ENCODE measurements at regions not wholly inside any gene's neighbourhood (a gene's known extent, or its start where the extent isn't known, plus 50 kb on each side); places are given as distances from the start of the nearest gene placed in this dataset.

DNA sequence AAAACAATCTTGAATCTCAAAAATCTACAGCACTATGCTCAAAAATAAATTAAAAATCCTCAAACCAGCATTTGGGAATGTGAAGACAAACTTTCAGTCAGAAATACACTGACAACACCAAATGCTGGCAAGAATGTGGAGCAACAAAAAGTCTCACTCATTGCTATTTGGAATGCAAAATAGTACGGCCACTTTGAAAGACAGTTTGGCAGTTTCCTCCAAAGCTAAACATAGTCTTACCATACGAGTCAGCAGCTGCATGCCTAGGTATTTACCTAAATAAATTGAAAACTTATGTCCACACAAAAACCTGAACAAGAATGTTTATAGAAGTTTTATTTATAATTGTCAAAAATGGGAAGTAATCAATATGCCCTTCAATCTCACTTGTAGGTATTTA is 904.2 kb upstream of the LRRC4C start:
- no peak for TF ChIP-seq POLR2AphosphoS5 (IDR thresholded peaks at IDR 0.05; ENCODE audit: low read depth)
- TF ChIP-seq, protein P1, sequence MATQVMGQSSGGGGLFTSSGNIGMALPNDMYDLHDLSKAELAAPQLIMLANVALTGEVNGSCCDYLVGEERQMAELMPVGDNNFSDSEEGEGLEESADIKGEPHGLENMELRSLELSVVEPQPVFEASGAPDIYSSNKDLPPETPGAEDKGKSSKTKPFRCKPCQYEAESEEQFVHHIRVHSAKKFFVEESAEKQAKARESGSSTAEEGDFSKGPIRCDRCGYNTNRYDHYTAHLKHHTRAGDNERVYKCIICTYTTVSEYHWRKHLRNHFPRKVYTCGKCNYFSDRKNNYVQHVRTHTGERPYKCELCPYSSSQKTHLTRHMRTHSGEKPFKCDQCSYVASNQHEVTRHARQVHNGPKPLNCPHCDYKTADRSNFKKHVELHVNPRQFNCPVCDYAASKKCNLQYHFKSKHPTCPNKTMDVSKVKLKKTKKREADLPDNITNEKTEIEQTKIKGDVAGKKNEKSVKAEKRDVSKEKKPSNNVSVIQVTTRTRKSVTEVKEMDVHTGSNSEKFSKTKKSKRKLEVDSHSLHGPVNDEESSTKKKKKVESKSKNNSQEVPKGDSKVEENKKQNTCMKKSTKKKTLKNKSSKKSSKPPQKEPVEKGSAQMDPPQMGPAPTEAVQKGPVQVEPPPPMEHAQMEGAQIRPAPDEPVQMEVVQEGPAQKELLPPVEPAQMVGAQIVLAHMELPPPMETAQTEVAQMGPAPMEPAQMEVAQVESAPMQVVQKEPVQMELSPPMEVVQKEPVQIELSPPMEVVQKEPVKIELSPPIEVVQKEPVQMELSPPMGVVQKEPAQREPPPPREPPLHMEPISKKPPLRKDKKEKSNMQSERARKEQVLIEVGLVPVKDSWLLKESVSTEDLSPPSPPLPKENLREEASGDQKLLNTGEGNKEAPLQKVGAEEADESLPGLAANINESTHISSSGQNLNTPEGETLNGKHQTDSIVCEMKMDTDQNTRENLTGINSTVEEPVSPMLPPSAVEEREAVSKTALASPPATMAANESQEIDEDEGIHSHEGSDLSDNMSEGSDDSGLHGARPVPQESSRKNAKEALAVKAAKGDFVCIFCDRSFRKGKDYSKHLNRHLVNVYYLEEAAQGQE (IDR thresholded peaks at IDR 0.05; ENCODE audit: insufficient replicate concordance, low read depth): no peak
- TF ChIP-seq, protein P2, sequence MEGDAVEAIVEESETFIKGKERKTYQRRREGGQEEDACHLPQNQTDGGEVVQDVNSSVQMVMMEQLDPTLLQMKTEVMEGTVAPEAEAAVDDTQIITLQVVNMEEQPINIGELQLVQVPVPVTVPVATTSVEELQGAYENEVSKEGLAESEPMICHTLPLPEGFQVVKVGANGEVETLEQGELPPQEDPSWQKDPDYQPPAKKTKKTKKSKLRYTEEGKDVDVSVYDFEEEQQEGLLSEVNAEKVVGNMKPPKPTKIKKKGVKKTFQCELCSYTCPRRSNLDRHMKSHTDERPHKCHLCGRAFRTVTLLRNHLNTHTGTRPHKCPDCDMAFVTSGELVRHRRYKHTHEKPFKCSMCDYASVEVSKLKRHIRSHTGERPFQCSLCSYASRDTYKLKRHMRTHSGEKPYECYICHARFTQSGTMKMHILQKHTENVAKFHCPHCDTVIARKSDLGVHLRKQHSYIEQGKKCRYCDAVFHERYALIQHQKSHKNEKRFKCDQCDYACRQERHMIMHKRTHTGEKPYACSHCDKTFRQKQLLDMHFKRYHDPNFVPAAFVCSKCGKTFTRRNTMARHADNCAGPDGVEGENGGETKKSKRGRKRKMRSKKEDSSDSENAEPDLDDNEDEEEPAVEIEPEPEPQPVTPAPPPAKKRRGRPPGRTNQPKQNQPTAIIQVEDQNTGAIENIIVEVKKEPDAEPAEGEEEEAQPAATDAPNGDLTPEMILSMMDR (IDR thresholded peaks at IDR 0.05; ENCODE audit: insufficient read depth, low read length): no peak
